ENCODE measurements at regions not wholly inside any gene's neighbourhood (a gene's known extent, or its start where the extent isn't known, plus 50 kb on each side); places are given as distances from the start of the nearest gene placed in this dataset.

DNA sequence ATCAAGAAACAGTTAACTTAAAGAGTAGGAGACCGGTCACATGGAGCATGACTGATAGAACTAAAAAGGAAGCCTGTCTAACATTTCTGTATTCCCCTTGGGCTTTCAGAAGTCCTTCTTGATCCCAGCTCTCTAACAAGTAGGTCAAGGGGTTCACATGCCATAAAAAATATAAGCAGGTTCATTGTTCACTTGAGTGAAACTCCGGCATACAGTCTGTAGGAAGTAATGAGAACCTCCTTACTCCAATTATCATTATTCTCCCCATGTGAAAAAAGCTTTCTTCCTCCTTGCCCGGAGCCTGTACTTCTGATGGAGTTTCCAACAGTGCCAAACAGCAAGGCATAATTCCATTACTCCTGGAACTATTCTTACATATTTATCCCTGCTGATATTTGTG is 242.8 kb upstream of the CNTN4 start:
- H3K4me3 ChIP-seq (ENCODE audit: low read length, poor library complexity, severe bottlenecking): no peak overlapping the region

DNA sequence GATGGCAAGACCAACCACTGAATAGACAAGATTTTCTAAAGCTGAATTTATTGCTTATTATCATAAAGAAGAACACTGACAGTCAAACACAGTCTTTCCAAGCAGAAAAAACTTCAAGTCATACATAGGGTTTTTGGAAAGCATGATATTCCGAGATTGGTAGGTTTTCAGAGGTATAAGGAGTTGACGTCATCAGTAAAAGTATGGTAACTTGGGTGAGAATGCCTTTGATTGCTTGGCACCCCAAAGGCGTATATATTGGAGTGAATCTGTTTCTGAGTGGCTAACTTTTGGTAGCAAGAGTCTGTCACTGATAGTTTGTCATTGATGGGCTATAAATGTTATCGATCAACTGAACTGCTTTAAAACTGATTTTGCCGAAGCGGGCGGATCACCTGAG is 227.9 kb upstream of the CNTN4 start:
- H3K9me2 ChIP-seq (replicated peaks; ENCODE audit: low read depth, low read length): no peaks in the 10 kb centered on the region
- no peaks in the 10 kb centered on the region; the same call in 1 of the 2 replicates for H3K9me3 ChIP-seq (ENCODE audit: insufficient read depth, low read depth, low read length)
- H3K4me2 ChIP-seq (ENCODE audit: low read depth, low read length, poor library complexity, severe bottlenecking): no peak overlapping the region
- H4K20me1 ChIP-seq (ENCODE audit: insufficient read depth, low read length, poor library complexity, severe bottlenecking): no peaks in the 10 kb centered on the region
- no peaks in the 10 kb centered on the region for H3K4me1 ChIP-seq (ENCODE audit: insufficient read depth, low read length, poor library complexity, severe bottlenecking)
- no peak overlapping the region for H3K4me3 ChIP-seq (ENCODE audit: low read length, poor library complexity, severe bottlenecking)
- no peaks in the 10 kb centered on the region for H3K36me3 ChIP-seq (ENCODE audit: insufficient read depth, low read length)
- no peaks in the 10 kb centered on the region for H3K79me2 ChIP-seq (ENCODE audit: insufficient read depth, low read length)
- H3F3A ChIP-seq (ENCODE audit: low read depth): no peaks in the 10 kb centered on the region
- no peak overlapping the region for H2AFZ ChIP-seq (ENCODE audit: low read length)
- no peak for TF ChIP-seq EZH2phosphoT487 (IDR thresholded peaks at IDR 0.05; ENCODE audit: borderline replicate concordance)
- TF ChIP-seq, protein P1, sequence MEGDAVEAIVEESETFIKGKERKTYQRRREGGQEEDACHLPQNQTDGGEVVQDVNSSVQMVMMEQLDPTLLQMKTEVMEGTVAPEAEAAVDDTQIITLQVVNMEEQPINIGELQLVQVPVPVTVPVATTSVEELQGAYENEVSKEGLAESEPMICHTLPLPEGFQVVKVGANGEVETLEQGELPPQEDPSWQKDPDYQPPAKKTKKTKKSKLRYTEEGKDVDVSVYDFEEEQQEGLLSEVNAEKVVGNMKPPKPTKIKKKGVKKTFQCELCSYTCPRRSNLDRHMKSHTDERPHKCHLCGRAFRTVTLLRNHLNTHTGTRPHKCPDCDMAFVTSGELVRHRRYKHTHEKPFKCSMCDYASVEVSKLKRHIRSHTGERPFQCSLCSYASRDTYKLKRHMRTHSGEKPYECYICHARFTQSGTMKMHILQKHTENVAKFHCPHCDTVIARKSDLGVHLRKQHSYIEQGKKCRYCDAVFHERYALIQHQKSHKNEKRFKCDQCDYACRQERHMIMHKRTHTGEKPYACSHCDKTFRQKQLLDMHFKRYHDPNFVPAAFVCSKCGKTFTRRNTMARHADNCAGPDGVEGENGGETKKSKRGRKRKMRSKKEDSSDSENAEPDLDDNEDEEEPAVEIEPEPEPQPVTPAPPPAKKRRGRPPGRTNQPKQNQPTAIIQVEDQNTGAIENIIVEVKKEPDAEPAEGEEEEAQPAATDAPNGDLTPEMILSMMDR (conservative IDR thresholded peaks at IDR 0.05; ENCODE audit: low read length): no peak
- no peak overlapping the region for H3K9ac ChIP-seq (ENCODE audit: low read depth, low read length, poor library complexity, severe bottlenecking)
- H3K27me3 ChIP-seq (ENCODE audit: insufficient read depth, low read length, poor library complexity, severe bottlenecking): no peaks in the 10 kb centered on the region

More for the DNA sequence above, 242.8 kb upstream of the CNTN4 start:
- no peaks in the 10 kb centered on the region for H3K4me1 ChIP-seq (ENCODE audit: insufficient read depth, low read length, poor library complexity, severe bottlenecking)
- H3K9me3 ChIP-seq (ENCODE audit: insufficient read depth, low read depth, low read length): no peaks in the 10 kb centered on the region; the same call in 1 of the 2 replicates
- H3K27me3 ChIP-seq (ENCODE audit: insufficient read depth, low read length, poor library complexity, severe bottlenecking): no peaks in the 10 kb centered on the region
- no peaks in the 10 kb centered on the region for H3K9me2 ChIP-seq (replicated peaks; ENCODE audit: low read depth, low read length)
- H3F3A ChIP-seq (ENCODE audit: low read depth): no peaks in the 10 kb centered on the region
- H3K4me2 ChIP-seq (ENCODE audit: low read depth, low read length, poor library complexity, severe bottlenecking): no peak overlapping the region
- TF ChIP-seq, protein P1 (conservative IDR thresholded peaks at IDR 0.05; ENCODE audit: low read length): no peak
- TF ChIP-seq EZH2phosphoT487 (IDR thresholded peaks at IDR 0.05; ENCODE audit: borderline replicate concordance): no peak
- no peaks in the 10 kb centered on the region for H3K79me2 ChIP-seq (ENCODE audit: insufficient read depth, low read length)
- no peaks in the 10 kb centered on the region for H3K36me3 ChIP-seq (ENCODE audit: insufficient read depth, low read length)
- no peak overlapping the region for H2AFZ ChIP-seq (ENCODE audit: low read length)
- no peaks in the 10 kb centered on the region for H4K20me1 ChIP-seq (ENCODE audit: insufficient read depth, low read length, poor library complexity, severe bottlenecking)
- no peak overlapping the region for H3K9ac ChIP-seq (ENCODE audit: low read depth, low read length, poor library complexity, severe bottlenecking)

DNA sequence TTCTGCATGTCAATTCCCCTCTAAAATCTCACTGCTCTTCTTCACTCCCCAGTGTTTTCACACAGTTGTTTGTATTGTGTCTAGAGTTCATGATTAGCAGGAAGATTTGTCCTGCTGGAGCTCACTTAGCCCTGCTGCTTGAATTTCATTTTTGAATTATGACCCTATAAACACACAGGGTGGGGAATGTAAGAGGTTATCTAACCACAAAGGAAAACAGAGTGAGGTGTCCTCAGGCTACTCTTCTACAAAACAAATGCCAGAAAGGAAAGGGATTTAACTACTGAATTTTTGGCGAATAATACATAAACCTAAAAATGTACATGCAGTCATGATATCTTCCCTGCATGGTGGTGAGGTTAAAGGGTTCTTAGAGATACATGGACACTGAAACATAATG is 215.1 kb upstream of the CNTN4 start:
- H3K36me3 ChIP-seq (ENCODE audit: insufficient read depth, low read length): no peaks in the 10 kb centered on the region
- H3K4me1 ChIP-seq (ENCODE audit: insufficient read depth, low read length, poor library complexity, severe bottlenecking): no peaks in the 10 kb centered on the region
- no peak overlapping the region for H3K4me2 ChIP-seq (ENCODE audit: low read depth, low read length, poor library complexity, severe bottlenecking)
- no peaks in the 10 kb centered on the region for H4K20me1 ChIP-seq (ENCODE audit: insufficient read depth, low read length, poor library complexity, severe bottlenecking)
- no peak overlapping the region for H3K9ac ChIP-seq (ENCODE audit: low read depth, low read length, poor library complexity, severe bottlenecking)
- TF ChIP-seq EZH2phosphoT487 (IDR thresholded peaks at IDR 0.05; ENCODE audit: borderline replicate concordance): no peak
- TF ChIP-seq, protein P1 (conservative IDR thresholded peaks at IDR 0.05; ENCODE audit: low read length): no peak
- H2AFZ ChIP-seq (ENCODE audit: low read length): no peak overlapping the region
- no peaks in the 10 kb centered on the region for H3K27me3 ChIP-seq (ENCODE audit: insufficient read depth, low read length, poor library complexity, severe bottlenecking)
- 0 out of 2 replicates have a peak, but pooled peaks cover 7% of the 10 kb centered on the region for H3K9me3 ChIP-seq (ENCODE audit: insufficient read depth, low read depth, low read length)
- H3K9me2 ChIP-seq (replicated peaks; ENCODE audit: low read depth, low read length): no peaks in the 10 kb centered on the region
- no peak overlapping the region for H3K4me3 ChIP-seq (ENCODE audit: low read length, poor library complexity, severe bottlenecking)
- H3F3A ChIP-seq (ENCODE audit: low read depth): no peaks in the 10 kb centered on the region
- H3K79me2 ChIP-seq (ENCODE audit: insufficient read depth, low read length): no peaks in the 10 kb centered on the region

Measured in Loucy (cell line).